Liver (tissue), 3 donors: ENCODE measurements at regions not wholly inside any gene's neighbourhood (a gene's known extent, or its start where the extent isn't known, plus 50 kb on each side); places are given as distances from the start of the nearest gene placed in this dataset.

Experiments
- ATF3 ChIP-seq: IDR thresholded peaks from 2 replicates; pipeline ENCODE4 v1.6.1; 2016; ENCODE audit warnings: antibody characterized with exemption
- EGR1 ChIP-seq, 2 donors: IDR thresholded peaks; 2 replicates each; pipeline ENCODE4 v1.6.1; 2016 to 2018; ENCODE audit warnings: antibody characterized with exemption in 2 of 2, low read depth in 2 of 2
- GABPA ChIP-seq, 2 donors: IDR thresholded peaks in 1 of 2; conservative IDR thresholded peaks in 1 of 2; 2 replicates each; pipeline ENCODE4 v1.6.1; 2016; ENCODE audit warnings: antibody characterized with exemption in 2 of 2, mild to moderate bottlenecking in 1 of 2, moderate library complexity in 1 of 2
- YY1 ChIP-seq: IDR thresholded peaks from 2 replicates; pipeline ENCODE4 v1.6.1; 2016; ENCODE audit warnings: antibody characterized with exemption, mild to moderate bottlenecking
- TF ChIP-seq, protein P1 (sequence below): IDR thresholded peaks from 2 replicates; pipeline ENCODE4 v1.6.1; 2016; ENCODE audit warnings: antibody characterized with exemption
- TF ChIP-seq, protein P2 (sequence below): fragments of 150-350 bp; IDR thresholded peaks from 2 replicates; pipeline ENCODE4 v1.5.1; 2017; ENCODE audit warnings: improper control_type of control experiment, low read depth, low read length; ENCODE audit not compliant: missing input control
- donor health status: healthy.
- donor health status: healthy.

DNA sequence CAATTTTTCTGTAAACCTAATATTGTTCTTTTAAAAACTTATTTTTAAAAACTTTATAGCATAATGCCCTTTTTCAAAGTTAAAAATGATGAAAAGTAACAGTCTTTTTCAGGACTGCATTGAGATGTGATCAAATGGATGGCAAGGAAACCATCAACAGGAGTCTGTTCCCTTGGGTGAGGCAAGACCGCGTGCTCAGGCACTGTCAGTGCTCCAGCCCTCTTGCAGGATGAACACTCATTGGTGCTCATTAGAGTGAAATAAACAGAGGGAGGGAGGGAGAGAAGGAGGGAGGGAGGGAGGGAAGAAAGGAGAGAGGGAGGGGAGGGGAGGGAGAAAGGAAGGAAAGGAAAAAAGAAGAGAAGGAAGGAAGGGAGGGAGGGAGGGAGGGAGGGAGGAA lies 145.7 kb upstream of the CHST15 start:
- TF ChIP-seq, protein P1, sequence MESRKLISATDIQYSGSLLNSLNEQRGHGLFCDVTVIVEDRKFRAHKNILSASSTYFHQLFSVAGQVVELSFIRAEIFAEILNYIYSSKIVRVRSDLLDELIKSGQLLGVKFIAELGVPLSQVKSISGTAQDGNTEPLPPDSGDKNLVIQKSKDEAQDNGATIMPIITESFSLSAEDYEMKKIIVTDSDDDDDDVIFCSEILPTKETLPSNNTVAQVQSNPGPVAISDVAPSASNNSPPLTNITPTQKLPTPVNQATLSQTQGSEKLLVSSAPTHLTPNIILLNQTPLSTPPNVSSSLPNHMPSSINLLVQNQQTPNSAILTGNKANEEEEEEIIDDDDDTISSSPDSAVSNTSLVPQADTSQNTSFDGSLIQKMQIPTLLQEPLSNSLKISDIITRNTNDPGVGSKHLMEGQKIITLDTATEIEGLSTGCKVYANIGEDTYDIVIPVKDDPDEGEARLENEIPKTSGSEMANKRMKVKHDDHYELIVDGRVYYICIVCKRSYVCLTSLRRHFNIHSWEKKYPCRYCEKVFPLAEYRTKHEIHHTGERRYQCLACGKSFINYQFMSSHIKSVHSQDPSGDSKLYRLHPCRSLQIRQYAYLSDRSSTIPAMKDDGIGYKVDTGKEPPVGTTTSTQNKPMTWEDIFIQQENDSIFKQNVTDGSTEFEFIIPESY = no peak
- TF ChIP-seq, protein P2, sequence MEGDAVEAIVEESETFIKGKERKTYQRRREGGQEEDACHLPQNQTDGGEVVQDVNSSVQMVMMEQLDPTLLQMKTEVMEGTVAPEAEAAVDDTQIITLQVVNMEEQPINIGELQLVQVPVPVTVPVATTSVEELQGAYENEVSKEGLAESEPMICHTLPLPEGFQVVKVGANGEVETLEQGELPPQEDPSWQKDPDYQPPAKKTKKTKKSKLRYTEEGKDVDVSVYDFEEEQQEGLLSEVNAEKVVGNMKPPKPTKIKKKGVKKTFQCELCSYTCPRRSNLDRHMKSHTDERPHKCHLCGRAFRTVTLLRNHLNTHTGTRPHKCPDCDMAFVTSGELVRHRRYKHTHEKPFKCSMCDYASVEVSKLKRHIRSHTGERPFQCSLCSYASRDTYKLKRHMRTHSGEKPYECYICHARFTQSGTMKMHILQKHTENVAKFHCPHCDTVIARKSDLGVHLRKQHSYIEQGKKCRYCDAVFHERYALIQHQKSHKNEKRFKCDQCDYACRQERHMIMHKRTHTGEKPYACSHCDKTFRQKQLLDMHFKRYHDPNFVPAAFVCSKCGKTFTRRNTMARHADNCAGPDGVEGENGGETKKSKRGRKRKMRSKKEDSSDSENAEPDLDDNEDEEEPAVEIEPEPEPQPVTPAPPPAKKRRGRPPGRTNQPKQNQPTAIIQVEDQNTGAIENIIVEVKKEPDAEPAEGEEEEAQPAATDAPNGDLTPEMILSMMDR = no peak
- TF ChIP-seq YY1 (no peak), GABPA (IDR thresholded peaks at IDR 0.05 in 1 of 2, conservative IDR thresholded peaks at IDR 0.05 in 1 of 2) (no peak), ATF3 (no peak), EGR1 (IDR thresholded peaks at IDR 0.05; ENCODE audit: low read depth in 2 of 2) (no peak)
